Right kidney (tissue), 1 donor: ENCODE measurements at regions not wholly inside any gene's neighbourhood (a gene's known extent, or its start where the extent isn't known, plus 50 kb on each side); places are given as distances from the start of the nearest gene placed in this dataset.
A peak's percentile ranks its signal among the peaks of the same experiment; 100 is the strongest.

ENCODE experiments used
- DNase-seq: peaks from one replicate; pipeline ENCODE4 v3.0.0-alpha.2; 2016

GRCh38 chr6:141152951-141153350 lies 979.8 kb upstream of the GJE1 start:
- no peak for DNase-seq

- DNase-seq, result no peak
Measured at GRCh38 chr6:141151710-141152417, 980.9 kb upstream of the GJE1 start.

DNA sequence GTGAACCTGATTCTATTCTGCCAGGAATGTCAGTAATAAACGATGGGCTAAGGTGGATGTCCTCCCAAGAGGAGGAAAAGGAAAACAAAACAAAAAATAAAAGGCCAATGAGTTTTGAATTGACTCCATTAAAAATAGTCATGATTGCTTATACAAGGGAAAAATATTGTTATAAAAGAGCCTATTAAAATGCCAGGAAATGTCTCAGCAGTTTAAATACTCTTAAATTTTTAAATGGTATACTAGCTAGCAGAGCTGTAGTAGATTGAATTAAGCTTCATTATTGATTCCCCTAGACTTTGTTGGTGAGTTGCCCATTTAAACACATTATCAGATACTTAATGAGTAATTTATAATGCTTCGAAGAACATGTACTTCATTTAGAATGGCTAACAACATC lies 990.9 kb upstream of the GJE1 start:
- DNase-seq, result no peak

- no peak for DNase-seq
Measured at GRCh38 chr6:141140905-141141304, 991.8 kb upstream of the GJE1 start.

GRCh38 chr6:141139461-141139860 lies 993.3 kb upstream of the GJE1 start:
- DNase-seq, result no peak

DNA sequence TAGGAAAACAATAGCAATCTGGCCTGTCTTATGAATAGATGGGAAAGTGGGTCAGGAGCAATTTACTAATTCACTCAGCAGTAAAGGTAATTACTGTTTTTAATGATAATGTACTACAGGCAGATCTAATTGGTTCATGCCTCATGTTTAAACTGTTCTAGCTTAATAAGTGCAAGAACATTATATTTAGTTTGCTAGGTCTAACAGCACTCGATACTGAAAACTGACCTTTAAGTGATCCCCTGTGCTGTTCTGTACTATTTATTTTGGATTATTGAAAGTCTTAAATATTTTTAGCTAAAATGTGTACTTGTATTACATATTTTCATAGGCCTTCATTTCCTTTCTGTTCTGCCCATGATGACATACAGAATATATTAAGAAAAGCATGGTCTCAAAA lies 998.0 kb upstream of the GJE1 start:
- no peak for DNase-seq

DNA sequence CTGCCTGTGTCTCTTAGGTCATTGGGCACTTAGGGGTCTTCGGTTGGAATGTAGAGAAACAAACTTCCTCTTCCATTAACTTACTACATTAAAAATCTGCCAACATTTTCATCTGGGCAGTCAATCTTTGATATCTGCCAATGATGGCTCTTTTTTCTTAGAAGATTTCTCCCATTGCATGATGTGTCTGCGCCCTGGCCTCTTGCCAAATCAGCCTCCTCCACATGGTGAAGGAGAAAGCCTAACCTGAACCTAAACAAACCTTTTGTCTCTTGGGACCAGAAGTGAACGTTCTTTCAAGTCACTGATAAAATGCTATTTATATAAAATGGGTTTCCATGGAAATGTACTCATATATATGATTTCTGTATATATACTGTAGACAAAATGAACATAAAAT lies 998.9 kb upstream of the GJE1 start:
- no peak for DNase-seq

DNA sequence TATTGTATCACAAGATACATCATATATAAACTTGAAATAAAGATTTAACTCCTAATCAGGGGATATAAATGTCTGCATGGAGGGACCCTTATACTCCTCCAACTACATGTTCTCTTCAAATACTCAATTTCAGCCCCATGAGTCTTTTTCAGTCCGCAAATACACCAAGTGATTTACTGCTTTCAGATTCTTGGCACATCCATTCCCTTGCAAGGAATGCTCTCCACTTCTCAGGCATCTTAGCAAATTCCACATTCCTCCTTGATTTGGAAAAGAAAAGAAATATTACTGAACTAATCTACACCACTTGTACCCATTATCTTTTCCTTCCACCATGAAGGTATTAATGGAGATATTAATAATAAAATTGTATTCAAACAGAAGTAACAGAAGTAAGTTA lies 999.4 kb upstream of the GJE1 start:
- no peak for DNase-seq

DNA sequence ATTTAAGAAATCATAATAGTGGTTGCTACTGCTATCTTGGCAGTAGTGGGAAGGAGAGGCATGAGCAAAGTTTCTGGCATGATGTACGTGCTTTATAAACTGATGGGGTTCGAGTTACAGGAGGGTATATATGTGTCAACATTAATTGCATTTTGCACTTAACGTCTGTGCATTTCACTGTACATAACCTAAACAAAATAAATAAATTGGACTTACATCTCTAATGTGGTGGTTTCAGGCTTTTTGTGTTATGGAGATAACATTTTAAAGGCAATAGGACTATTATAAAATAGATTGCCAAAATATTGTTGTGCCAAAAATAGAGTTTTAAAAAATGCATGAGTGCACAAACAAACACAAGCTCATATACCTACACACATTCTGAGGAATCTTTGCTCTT lies 1001.1 kb upstream of the GJE1 start:
- no peak for DNase-seq

DNA sequence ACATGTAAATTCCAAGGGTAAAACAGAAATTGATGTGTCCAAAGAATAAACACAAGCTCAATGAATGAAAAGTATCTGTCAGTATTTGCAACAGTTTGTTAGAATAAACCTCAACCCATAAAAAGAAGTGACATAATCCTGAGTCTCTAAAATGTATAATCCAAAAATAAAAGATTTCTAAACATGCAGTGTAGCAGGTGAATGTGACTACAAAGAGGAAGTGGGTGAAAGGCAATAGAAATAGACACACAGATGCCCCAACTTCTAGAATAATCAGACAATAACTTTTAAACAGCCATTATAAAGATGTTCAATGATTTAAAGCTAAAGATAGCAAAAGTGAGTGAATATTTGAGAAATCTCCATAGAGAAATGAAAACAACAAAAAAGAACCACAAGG lies 1009.2 kb upstream of the GJE1 start:
- DNase-seq, result no peak

GRCh38 chr6:141123049-141123448 lies 1009.7 kb upstream of the GJE1 start:
- no peak for DNase-seq

GRCh38 chr6:141118991-141119390 lies 1013.7 kb upstream of the GJE1 start:
- DNase-seq, result no peak

GRCh38 chr6:141117874-141118273 lies 1014.9 kb upstream of the GJE1 start:
- DNase-seq, result no peak

DNA sequence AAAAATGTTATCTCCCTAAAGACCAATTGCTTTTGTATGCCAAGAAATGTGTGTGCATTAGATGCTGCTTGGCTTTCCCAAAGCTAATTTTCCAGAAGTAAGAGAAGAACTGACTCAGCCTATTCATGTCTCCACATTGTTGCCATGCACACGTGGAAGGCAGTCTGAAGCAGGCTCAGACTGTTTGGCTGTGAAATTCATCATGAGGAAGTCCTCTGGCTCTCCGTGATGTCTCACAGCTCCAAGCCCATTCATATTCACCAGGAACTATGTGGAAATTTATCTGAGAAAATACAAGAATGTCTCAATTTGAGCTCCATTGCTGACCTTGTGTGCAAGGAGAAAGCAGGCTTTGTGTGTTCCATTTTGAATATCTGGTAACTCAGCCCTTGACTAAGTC lies 1022.2 kb upstream of the GJE1 start:
- no peak for DNase-seq

- no peak for DNase-seq
Measured at GRCh38 chr6:141107591-141108160, 1025.0 kb upstream of the GJE1 start.

DNA sequence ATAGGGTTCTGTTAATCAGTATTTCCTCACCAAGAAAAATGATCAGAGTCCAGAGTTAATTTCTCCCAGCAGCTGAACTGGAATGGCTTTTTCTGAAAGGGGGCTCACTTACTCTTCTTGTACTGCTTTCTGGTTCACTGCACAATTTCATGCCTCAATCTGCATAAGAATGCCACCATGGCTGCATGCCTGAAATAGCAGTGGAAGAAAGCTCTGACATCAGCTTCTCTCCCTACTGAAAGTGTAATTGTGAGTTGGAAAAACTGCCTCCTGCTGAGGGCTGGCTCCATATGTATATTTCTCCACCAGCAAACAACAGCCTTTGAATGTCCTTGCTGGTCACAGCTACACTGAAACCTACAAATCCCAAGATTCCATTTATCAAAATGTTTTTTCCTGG lies 1027.2 kb upstream of the GJE1 start:
- peak; percentile 5 for DNase-seq

- no peak for DNase-seq
Measured at GRCh38 chr6:141103246-141103645, 1029.5 kb upstream of the GJE1 start.

GRCh38 chr6:141097471-141097870 lies 1035.3 kb upstream of the GJE1 start:
- no peak for DNase-seq

DNA sequence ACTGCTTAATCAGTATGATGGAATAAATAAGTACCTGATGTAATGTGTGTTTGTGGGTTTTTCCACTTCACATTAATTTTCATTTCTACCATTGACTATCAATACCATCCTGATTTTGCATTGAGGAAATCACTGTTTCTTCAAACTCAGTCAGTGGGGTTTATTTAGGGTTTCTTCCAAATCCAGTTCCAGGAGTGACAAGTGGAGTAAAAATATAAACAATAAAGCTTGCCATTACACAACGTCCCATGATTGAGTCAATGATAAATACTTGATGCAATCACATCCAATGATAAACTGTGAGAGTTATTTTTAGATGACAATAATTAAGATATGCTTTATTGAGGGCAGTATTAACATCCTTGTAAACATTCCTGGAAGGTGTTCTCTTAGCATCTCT lies 1037.4 kb upstream of the GJE1 start:
- no peak for DNase-seq

GRCh38 chr6:141088171-141088570 lies 1044.6 kb upstream of the GJE1 start:
- no peak for DNase-seq

GRCh38 chr6:141077355-141078333 lies 1055.1 kb upstream of the GJE1 start:
- DNase-seq, result peak; percentile 2

- DNase-seq, result no peak
Measured at GRCh38 chr6:141057761-141058160, 1075.0 kb upstream of the GJE1 start.

DNA sequence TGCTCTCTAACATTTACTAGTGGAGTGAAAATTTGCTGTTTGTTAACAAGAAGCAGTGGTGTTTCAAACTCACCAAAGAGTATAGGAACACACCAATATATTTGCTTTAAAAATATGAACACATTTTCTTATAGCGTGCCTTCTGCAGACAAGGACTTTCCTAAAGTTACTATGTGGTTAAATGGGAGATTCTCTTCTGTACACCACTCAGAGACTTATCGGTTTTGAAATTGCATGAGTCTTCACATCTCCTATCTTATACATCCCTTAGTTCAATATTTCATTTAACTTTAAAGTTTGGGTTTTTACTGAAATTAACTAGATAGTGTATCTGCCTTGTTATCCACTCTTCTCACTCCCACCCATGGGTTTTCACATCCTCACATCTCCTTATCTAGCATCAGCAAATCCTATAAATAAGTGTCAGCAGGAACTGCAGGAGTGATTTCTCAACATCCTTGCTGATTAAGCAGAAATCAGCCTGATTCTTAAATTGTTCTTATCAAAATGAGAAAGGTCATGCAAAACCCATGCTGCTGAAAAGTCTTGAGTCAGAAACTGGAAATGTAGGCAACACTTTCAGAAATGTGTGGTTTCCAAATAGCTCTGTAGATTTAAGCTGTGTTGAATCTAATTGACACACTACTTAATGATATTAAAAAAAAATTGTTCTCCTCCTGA lies 1075.6 kb upstream of the GJE1 start:
- no peak for DNase-seq
